ENCODE measurements at regions not wholly inside any gene's neighbourhood (a gene's known extent, or its start where the extent isn't known, plus 50 kb on each side); places are given as distances from the start of the nearest gene placed in this dataset.

GRCh38 chr12:116674643-116675183, 63.2 kb downstream of the SPRING1 start:
- Histone ChIP-seq H4K20me1 (ENCODE audit: insufficient read depth) (no peaks in the 10 kb centered on the region), H3K27ac (ENCODE audit: low read depth, low read length) (no peak overlapping the region), H3K4me1 (ENCODE audit: control insufficient read depth in 1 of 2, insufficient read depth in 2 of 2, low read length in 2 of 2) (peaks cover 0 to 11% of the 10 kb centered on the region in 2 experiments; a peak in 3 of 4 replicates), H3K27me3 (ENCODE audit: insufficient read depth, low read length) (no peaks in the 10 kb centered on the region), H3K36me3 (ENCODE audit: control insufficient read depth in 1 of 2, insufficient read depth in 2 of 2, low read length in 2 of 2) (no peaks in the 10 kb centered on the region), H3K9ac (ENCODE audit: low read length) (no peak overlapping the region), H2AFZ (ENCODE audit: low read depth, low read length, poor library complexity, severe bottlenecking) (no peak overlapping the region), H3K79me2 (ENCODE audit: insufficient read depth, low read length) (no peaks in the 10 kb centered on the region), H3K9me3 (ENCODE audit: control insufficient read depth in 1 of 2, insufficient read depth in 1 of 2, low read depth in 1 of 2, low read length in 2 of 2) (no peaks in the 10 kb centered on the region), H3K9me2 (ENCODE audit: insufficient read depth) (no peaks in the 10 kb centered on the region), H3K4me3 (replicated peaks in 1 of 2; ENCODE audit: low read depth in 1 of 2, low read length in 2 of 2) (no peak overlapping the region), H3K4me2 (ENCODE audit: low read length) (no peak overlapping the region)
- no TSS peak for BruUV-seq (replicated peaks)
- TF ChIP-seq ZFX (IDR thresholded peaks at IDR 0.05) (no peak), JUND (IDR thresholded peaks at IDR 0.05) (no peak), YY1 (IDR thresholded peaks at IDR 0.05; ENCODE audit: extremely low read depth, insufficient replicate concordance, low read depth, low read length) (no peak), SP1 (IDR thresholded peaks at IDR 0.05; ENCODE audit: low read depth) (no peak), EZH2 (IDR thresholded peaks at IDR 0.05) (no peak), CBX3 (IDR thresholded peaks at IDR 0.05; ENCODE audit: low read depth) (no peak), ZNF274 (IDR thresholded peaks at IDR 0.05; ENCODE audit: low read depth, low read length) (no peak)
- ChIA-PET POLR2A (no interaction called here), CTCF (interaction anchor here (1.3 to 1.5 kb wide), 2 partner anchors 19 to 85 kb away, joined by 3 read pairs; no protein-coding TSS in a partner anchor), RAD21 (ENCODE audit: low non-redundant PET in 1 of 2, low total read pairs in 2 of 2, uncharacterized antibody in 2 of 2, unreplicated experiment in 2 of 2) (no interaction called here)
- no peak for DNase-seq (ENCODE audit: low read depth, low spot score)
- intact Hi-C loops (cut with micrococcal nuclease), result loop anchor here (10.0 kb wide), 1 partner anchor 530 kb away; no protein-coding TSS in a partner anchor
- no peak for ATAC-seq

- ATAC-seq (peak; percentile 87), DNase-seq (ENCODE audit: low read depth, low spot score) (peak; percentile 21)
- Histone ChIP-seq H3K9me3 (ENCODE audit: control insufficient read depth in 1 of 2, insufficient read depth in 1 of 2, low read depth in 1 of 2, low read length in 2 of 2) (no peaks in the 10 kb centered on the region), H3K9me2 (ENCODE audit: insufficient read depth) (no peaks in the 10 kb centered on the region), H3K79me2 (ENCODE audit: insufficient read depth, low read length) (no peaks in the 10 kb centered on the region), H2AFZ (ENCODE audit: low read depth, low read length, poor library complexity, severe bottlenecking) (peak overlapping the region; percentile 74), H3K27me3 (ENCODE audit: insufficient read depth, low read length) (no peaks in the 10 kb centered on the region), H3K4me2 (ENCODE audit: low read length) (no peak overlapping the region), H3K4me1 (ENCODE audit: control insufficient read depth in 1 of 2, insufficient read depth in 2 of 2, low read length in 2 of 2) (peaks cover 0 to 8% of the 10 kb centered on the region in 2 experiments; a peak in 3 of 4 replicates), H3K36me3 (ENCODE audit: control insufficient read depth in 1 of 2, insufficient read depth in 2 of 2, low read length in 2 of 2) (no peaks in the 10 kb centered on the region), H4K20me1 (ENCODE audit: insufficient read depth) (no peaks in the 10 kb centered on the region), H3K4me3 (replicated peaks in 1 of 2; ENCODE audit: low read depth in 1 of 2, low read length in 2 of 2) (no peak overlapping the region), H3K27ac (ENCODE audit: low read depth, low read length) (no peak overlapping the region), H3K9ac (ENCODE audit: low read length) (no peak overlapping the region)
- TF ChIP-seq SIN3A (IDR thresholded peaks at IDR 0.05; ENCODE audit: low read depth) (no peak), ATF3 (IDR thresholded peaks at IDR 0.05) (no peak), RAD21 (IDR thresholded peaks at IDR 0.05; ENCODE audit: low read depth) (peak; percentile 67), ZNF274 (IDR thresholded peaks at IDR 0.05; ENCODE audit: low read depth, low read length) (no peak), ZFX (IDR thresholded peaks at IDR 0.05) (no peak), EGR1 (IDR thresholded peaks at IDR 0.05; ENCODE audit: low read depth) (no peak), MAX (IDR thresholded peaks at IDR 0.05) (no peak), CTCF (IDR thresholded peaks at IDR 0.05 in 2 of 3, conservative IDR thresholded peaks at IDR 0.05 in 1 of 3; ENCODE audit: borderline replicate concordance in 1 of 3, insufficient read depth in 1 of 3, low read depth in 2 of 3, low read length in 2 of 3) (peak; percentile 42 to 57 (median 51)), TCF7L2 (IDR thresholded peaks at IDR 0.05; ENCODE audit: borderline replicate concordance, extremely low read depth, insufficient read depth, insufficient read length) (no peak), ELF1 (IDR thresholded peaks at IDR 0.05; ENCODE audit: borderline replicate concordance, low read depth) (no peak), FOSL1 (IDR thresholded peaks at IDR 0.05; ENCODE audit: low read depth) (no peak)
- ChIA-PET RAD21 (ENCODE audit: low non-redundant PET in 1 of 2, low total read pairs in 2 of 2, uncharacterized antibody in 2 of 2, unreplicated experiment in 2 of 2) (interaction anchor here in 1 of 2 experiments (0.7 kb wide), 1 partner anchor 790 kb away, joined by 4 read pairs; no protein-coding TSS in a partner anchor), CTCF (interaction anchor here (0.8 to 1.5 kb wide), 6 partner anchors 9 to 658 kb away, joined by 3 to 4 read pairs (median 4); no protein-coding TSS in a partner anchor), POLR2A (interaction anchor here (0.5 kb wide), 1 partner anchor 315 kb away, joined by 3 read pairs; no protein-coding TSS in a partner anchor)
- no TSS peak for BruUV-seq (replicated peaks)
- intact Hi-C loops (cut with micrococcal nuclease), result loop anchor here (10.0 kb wide), 1 partner anchor 529 kb away; no protein-coding TSS in a partner anchor
These were observed 64.2 kb downstream of the SPRING1 start for GRCh38 chr12:116673681-116674111.
